Thyroid gland (tissue), 4 donors: ENCODE measurements at regions not wholly inside any gene's neighbourhood (a gene's known extent, or its start where the extent isn't known, plus 50 kb on each side); places are given as distances from the start of the nearest gene placed in this dataset.

Experiments used
- POLR2A ChIP-seq, 2 donors: fragments of 450-650 bp; IDR thresholded peaks; one replicate each; pipeline ENCODE4 v1.6.1; 2017; ENCODE audit warnings: antibody characterized with exemption in 2 of 2, mild to moderate bottlenecking in 2 of 2, moderate library complexity in 1 of 2
- TF ChIP-seq, protein P1 (sequence below), 6 experiments: fragments of 200-600 bp in 3 of 6; fragments of 450-650 bp in 3 of 6; sonication (generic) in 3 of 6; IDR thresholded peaks; one replicate each; pipeline ENCODE4 v1.5.1; 2016 to 2019; ENCODE audit warnings: antibody characterized with exemption in 6 of 6, mild to moderate bottlenecking in 2 of 6, inconsistent platforms in 1 of 6, moderate library complexity in 1 of 6

DNA sequence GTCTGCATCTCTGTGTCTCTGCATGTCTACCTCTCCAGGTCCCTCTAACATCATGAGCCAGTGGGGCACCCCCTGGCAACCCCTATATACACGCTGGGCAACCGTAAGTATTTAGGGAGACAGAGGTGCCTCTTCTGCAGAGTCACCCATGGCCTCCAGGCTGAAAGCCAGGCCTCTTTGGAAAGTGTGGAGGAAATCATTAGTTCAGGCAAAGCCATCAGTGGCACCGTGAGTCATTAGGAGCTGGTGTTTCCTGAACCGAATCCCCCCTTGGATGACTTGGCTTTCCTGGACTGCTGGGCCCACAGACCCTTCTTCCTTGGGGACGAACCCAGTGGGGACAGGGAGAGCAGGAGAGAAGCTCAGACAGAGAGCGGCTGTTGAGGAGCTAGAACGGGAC lies 174.8 kb downstream of the OLFM1 start:
- TF ChIP-seq, protein P1, sequence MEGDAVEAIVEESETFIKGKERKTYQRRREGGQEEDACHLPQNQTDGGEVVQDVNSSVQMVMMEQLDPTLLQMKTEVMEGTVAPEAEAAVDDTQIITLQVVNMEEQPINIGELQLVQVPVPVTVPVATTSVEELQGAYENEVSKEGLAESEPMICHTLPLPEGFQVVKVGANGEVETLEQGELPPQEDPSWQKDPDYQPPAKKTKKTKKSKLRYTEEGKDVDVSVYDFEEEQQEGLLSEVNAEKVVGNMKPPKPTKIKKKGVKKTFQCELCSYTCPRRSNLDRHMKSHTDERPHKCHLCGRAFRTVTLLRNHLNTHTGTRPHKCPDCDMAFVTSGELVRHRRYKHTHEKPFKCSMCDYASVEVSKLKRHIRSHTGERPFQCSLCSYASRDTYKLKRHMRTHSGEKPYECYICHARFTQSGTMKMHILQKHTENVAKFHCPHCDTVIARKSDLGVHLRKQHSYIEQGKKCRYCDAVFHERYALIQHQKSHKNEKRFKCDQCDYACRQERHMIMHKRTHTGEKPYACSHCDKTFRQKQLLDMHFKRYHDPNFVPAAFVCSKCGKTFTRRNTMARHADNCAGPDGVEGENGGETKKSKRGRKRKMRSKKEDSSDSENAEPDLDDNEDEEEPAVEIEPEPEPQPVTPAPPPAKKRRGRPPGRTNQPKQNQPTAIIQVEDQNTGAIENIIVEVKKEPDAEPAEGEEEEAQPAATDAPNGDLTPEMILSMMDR (IDR thresholded peaks at IDR 0.05): no peak
- TF ChIP-seq POLR2A (IDR thresholded peaks at IDR 0.05): no peak
